Uterus (tissue), 2 donors: ENCODE measurements at regions not wholly inside any gene's neighbourhood (a gene's known extent, or its start where the extent isn't known, plus 50 kb on each side); places are given as distances from the start of the nearest gene placed in this dataset.

Experiments used
- CTCF ChIP-seq, 4 experiments: fragments of 200-600 bp in 2 of 4; fragments of 450-650 bp in 2 of 4; sonication (generic) in 2 of 4; IDR thresholded peaks; one replicate each; pipeline ENCODE4 v1.5.1; 2016 to 2019; ENCODE audit warnings: antibody characterized with exemption in 4 of 4, mild to moderate bottlenecking in 2 of 4, moderate library complexity in 1 of 4
- POLR2A ChIP-seq, 2 donors: fragments of 450-650 bp; IDR thresholded peaks; one replicate each; pipeline ENCODE4 v1.6.1; 2016; ENCODE audit warnings: antibody characterized with exemption in 2 of 2, mild to moderate bottlenecking in 1 of 2, moderate library complexity in 1 of 2

GRCh38 chr12:97223419-97223818, 239.2 kb upstream of the RMST start:
- no peak for TF ChIP-seq CTCF (IDR thresholded peaks at IDR 0.05)
- TF ChIP-seq POLR2A (IDR thresholded peaks at IDR 0.05): no peak
